ENCODE measurements at regions not wholly inside any gene's neighbourhood (a gene's known extent, or its start where the extent isn't known, plus 50 kb on each side); places are given as distances from the start of the nearest gene placed in this dataset.

DNA sequence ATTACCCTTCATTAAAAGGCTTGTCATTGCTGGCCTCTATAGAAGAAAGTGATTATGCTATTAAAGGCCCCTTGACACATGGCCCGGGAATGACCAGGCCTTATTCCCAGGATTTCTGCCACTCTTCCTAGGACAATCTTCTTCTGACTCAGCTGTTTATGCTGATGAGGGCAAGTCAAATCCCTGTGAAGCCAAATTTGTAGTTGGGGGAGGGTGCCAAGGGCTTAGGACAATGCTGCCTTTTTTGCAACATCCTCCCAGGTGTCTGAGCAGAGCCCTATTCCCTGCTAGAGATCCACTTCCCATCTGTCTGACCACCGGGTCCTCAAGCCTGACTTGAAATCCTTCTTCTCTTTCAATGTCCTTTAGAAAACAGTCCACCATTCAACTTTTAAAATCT, 230.7 kb upstream of the SRRM4 start:
- TF ChIP-seq, protein P1, sequence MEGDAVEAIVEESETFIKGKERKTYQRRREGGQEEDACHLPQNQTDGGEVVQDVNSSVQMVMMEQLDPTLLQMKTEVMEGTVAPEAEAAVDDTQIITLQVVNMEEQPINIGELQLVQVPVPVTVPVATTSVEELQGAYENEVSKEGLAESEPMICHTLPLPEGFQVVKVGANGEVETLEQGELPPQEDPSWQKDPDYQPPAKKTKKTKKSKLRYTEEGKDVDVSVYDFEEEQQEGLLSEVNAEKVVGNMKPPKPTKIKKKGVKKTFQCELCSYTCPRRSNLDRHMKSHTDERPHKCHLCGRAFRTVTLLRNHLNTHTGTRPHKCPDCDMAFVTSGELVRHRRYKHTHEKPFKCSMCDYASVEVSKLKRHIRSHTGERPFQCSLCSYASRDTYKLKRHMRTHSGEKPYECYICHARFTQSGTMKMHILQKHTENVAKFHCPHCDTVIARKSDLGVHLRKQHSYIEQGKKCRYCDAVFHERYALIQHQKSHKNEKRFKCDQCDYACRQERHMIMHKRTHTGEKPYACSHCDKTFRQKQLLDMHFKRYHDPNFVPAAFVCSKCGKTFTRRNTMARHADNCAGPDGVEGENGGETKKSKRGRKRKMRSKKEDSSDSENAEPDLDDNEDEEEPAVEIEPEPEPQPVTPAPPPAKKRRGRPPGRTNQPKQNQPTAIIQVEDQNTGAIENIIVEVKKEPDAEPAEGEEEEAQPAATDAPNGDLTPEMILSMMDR (IDR thresholded peaks at IDR 0.05), result no peak
- TF ChIP-seq POLR2AphosphoS5 (IDR thresholded peaks at IDR 0.05) (no peak), POLR2A (IDR thresholded peaks at IDR 0.05) (no peak), EP300 (IDR thresholded peaks at IDR 0.05; ENCODE audit: low read depth) (no peak)
